Fibroblast of pulmonary artery (primary cell): ENCODE measurements at regions not wholly inside any gene's neighbourhood (a gene's known extent, or its start where the extent isn't known, plus 50 kb on each side); places are given as distances from the start of the nearest gene placed in this dataset.
"Not testable (repeated sequence)": the region's sequence is repeated elsewhere in the genome, so short reads cannot be mapped to it uniquely, and the experiment has no call there.

Experiments
- DNase-seq: peaks from one replicate; pipeline ENCODE4 v3.0.0-alpha.2; 2010; ENCODE audit warnings: low read depth
- H3K4me3 ChIP-seq: replicated peaks from 2 replicates; pipeline ENCODE4 v1.5.1; 2011; ENCODE audit warnings: low read depth, mild to moderate bottlenecking, control low read depth, low read length, moderate library complexity
- CTCF ChIP-seq: IDR thresholded peaks from 2 replicates; pipeline ENCODE4 v1.5.1; 2011; ENCODE audit warnings: mild to moderate bottlenecking, control low read depth, low read length, inconsistent platforms; ENCODE audit errors: missing control alignments

DNA sequence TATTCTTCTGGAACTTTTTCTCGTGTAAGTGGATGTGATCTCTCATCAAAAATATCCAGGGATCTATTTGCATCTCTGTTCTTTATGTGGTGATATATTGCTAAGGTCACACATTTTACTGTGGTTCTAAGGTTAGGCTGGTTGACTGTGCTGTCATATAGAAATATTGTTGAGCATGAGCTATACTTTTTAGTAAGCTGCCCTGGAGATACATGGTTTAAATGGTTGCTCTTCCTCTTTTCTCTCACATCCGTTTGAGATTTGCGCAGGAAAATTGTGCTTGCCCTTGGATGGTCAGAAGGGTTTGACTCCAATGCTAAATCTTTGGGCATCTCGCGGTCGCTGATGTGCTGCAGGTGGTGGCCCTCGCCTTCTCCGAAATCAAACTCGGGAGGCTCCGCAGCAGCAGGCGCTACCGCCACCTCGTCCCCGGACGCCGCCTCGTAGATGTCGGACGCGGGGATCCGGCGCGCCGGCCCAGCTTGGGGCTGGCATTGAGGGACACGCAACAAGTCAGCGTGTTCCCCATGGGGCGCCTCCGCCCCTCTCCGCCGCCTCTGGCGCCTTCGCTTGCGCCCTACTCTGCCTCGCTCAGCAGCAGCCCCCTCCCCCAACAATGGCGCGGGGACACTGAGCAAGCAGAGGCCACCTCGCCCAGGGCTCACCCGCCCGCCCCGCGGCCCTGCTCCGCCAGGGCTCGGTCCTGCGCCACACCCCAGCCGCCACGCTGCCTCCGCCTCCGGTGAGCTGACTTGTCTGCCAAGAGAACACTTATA lies 154.5 kb downstream of the MSN start:
- DNase-seq, result no peak
- H3K4me3 ChIP-seq, result no peak overlapping the region
- TF ChIP-seq CTCF, result no peak

- not testable (repeated sequence) for DNase-seq, H3K4me3 ChIP-seq
These were observed 152.5 kb downstream of the MSN start for GRCh38 chrX:65819983-65820382.

DNA sequence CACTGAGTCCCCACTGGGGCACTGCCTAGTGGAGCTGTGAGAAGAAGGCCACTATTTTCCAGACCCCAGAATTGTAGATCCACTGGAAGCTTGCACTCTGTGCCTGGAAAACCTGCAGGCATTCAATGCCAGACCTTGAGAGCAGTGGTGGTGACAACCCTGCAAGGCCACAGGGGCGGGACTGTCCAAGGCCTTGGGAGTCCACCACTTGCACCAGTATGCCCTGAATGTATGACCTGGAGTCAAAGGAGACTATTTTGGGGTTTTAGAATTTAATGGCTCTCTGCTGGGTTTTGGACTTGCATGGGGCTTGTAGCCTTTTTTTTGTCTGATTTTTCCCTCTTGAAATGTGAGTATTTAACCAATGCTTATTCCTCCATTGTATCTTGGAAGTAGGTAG lies 145.8 kb downstream of the MSN start:
- no peak for DNase-seq
- no peak for TF ChIP-seq CTCF
- no peak overlapping the region for H3K4me3 ChIP-seq

DNA sequence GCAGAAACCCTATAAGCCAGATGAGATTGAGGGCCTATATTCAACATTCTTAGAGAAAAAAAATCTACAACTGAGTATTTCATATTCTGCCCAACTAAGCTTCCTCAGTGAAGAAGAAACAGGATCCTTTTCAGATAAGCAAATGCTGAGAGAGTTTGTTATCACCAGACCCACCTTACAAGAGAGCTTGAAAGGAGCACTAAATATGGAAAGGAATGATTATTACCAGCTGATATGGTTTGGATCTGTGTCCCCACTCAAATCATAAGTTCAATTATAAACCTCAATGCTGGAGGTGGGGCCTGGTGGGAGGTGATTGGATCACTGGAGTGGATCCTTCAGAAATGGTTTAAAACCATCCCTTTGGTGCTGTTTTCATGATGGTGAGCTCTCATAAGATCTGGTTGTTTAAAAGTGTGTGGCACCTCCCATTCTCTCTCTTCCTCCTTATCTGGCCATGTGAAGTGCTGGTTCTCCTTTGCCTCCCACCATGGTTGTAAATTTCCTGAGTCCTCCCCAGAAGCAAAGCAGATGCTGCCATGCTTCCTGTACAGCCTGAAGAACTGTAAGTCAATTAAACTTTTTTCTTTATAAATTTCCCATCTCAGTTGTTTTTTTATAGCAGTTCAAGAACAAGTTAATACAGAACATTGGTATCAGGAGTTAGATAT lies 144.2 kb downstream of the MSN start:
- no peak for DNase-seq
- TF ChIP-seq CTCF, result no peak
- H3K4me3 ChIP-seq, result no peak overlapping the region
